ENCODE measurements at regions not wholly inside any gene's neighbourhood (a gene's known extent, or its start where the extent isn't known, plus 50 kb on each side); places are given as distances from the start of the nearest gene placed in this dataset.

- in situ Hi-C loops (cut with HindIII; ENCODE audit: low pct_unique_long_range_greater_than_20kb, low sequenced_read_pairs) = no loop called here
- no peak for DNase-seq (ENCODE audit: low read depth in 1 of 2, low spot score in 1 of 2)
- TF ChIP-seq JUND (IDR thresholded peaks at IDR 0.05; ENCODE audit: low read depth) = no peak
Observed at GRCh38 chr6:115690854-115691253, 369.8 kb downstream of the FRK start.

DNA sequence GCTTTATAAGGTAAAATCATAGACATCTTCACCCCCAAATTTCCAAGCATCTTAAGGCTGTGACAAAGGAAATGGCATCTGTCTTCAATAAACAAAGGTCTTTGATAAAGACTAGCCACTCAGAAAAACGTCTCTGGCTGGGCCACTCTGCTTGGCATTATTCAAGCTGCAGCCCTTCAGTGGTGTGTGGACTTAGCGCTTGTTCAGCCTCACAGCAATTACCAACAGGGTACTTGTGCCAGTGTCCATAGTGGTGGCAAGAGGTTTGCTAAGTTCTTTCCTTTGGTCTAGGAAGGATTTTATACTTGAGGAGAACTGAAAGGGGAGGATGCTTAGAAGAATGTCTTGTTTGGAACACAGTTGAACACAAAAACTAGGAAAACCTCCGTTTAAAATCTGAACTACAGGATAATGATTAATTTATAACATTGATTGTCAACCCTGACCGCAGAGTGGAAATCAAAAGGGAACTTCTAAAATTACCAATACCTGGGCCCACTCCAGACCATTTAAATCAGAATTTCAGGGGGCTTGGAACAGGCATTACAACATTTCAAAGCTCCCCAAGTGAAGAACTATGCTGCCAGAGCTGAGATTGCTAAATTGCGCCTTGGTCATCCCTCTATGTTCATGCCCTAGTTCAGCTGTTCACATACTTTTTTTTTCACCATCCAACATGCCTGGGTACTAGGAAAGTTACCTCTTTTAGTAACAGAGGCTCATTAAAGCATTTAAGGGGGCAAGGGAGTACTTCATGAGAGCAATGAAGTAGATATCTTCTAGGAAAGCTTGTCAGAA is 378.5 kb downstream of the FRK start:
- DNase-seq (ENCODE audit: low read depth in 1 of 2, low spot score in 1 of 2) = no peak
- in situ Hi-C loops (cut with HindIII; ENCODE audit: low pct_unique_long_range_greater_than_20kb, low sequenced_read_pairs) = no loop called here
- TF ChIP-seq JUND (IDR thresholded peaks at IDR 0.05; ENCODE audit: low read depth) = no peak

- in situ Hi-C loops (cut with HindIII; ENCODE audit: low pct_unique_long_range_greater_than_20kb, low sequenced_read_pairs) = no loop called here
Observed at GRCh38 chr6:115680621-115681020, 380.1 kb downstream of the FRK start.

DNA sequence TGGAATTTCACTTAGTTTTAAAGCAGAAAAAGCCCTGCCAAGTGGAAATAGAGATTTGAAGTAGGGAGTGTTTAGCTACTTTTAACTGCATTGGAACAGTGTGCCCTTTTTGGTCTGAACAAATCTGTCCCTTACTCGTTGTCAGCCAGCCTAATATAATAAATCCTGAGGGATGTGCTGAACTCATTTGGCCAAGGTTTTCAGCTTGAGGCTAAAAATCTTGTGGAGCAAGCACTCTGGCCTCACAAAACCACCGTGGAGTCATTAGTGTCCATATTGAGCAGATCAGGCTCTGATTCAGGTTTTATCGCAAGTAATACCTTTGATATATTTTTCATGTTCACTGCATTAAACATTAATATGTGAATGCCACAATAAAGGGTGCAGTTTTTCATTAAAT is 383.5 kb downstream of the FRK start:
- no peak for DNase-seq (ENCODE audit: low read depth in 1 of 2, low spot score in 1 of 2)
- in situ Hi-C loops (cut with HindIII; ENCODE audit: low pct_unique_long_range_greater_than_20kb, low sequenced_read_pairs) = no loop called here
- TF ChIP-seq JUND (IDR thresholded peaks at IDR 0.05; ENCODE audit: low read depth) = no peak

More at GRCh38 chr6:115680621-115681020, 380.1 kb downstream of the FRK start:
- TF ChIP-seq JUND (IDR thresholded peaks at IDR 0.05; ENCODE audit: low read depth) = no peak
- no peak for DNase-seq (ENCODE audit: low read depth in 1 of 2, low spot score in 1 of 2)

DNA sequence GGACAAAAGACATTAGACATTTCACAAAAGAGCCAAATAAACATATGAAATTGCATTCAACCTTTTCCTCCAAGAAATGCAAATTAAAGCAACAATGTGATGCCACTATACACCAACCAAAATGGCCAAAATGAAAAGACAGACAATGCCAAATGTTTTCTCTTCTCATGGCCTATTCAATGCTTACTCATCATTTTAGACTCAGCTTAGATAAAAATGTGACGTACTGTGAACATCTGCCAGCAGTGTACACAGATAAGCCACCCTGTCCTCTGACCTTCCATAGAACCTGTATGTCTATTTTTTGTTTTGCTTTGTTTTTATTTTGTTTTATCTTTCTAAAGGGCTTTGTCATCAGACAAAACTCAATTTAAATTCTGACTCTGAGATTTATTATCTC is 385.2 kb downstream of the FRK start:
- no peak for DNase-seq (ENCODE audit: low read depth in 1 of 2, low spot score in 1 of 2)
- in situ Hi-C loops (cut with HindIII; ENCODE audit: low pct_unique_long_range_greater_than_20kb, low sequenced_read_pairs) = no loop called here
- no peak for TF ChIP-seq JUND (IDR thresholded peaks at IDR 0.05; ENCODE audit: low read depth)

DNA sequence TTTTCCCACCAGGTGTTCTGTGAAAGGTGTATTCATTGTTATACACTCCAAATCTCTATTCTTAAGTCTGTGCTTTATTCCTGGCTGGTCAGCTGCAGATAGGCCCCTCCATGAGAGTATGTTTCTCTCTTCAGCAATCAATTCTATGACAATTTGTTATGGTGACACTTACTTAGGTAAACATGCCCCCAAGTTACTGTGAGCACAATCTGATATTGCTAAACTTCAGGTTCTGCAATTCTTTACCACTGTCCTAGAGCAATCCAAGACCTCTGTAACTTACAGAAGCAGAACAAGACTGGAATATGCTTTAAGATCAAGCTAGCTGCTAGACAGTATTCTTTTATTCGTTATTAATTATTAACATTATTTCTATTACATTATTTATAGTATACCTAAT is 391.9 kb downstream of the FRK start:
- in situ Hi-C loops (cut with HindIII; ENCODE audit: low pct_unique_long_range_greater_than_20kb, low sequenced_read_pairs) = no loop called here
- no peak for DNase-seq (ENCODE audit: low read depth in 1 of 2, low spot score in 1 of 2)
- no peak for TF ChIP-seq JUND (IDR thresholded peaks at IDR 0.05; ENCODE audit: low read depth)

GRCh38 chr6:115668211-115668610 is 392.5 kb downstream of the FRK start:
- in situ Hi-C loops (cut with HindIII; ENCODE audit: low pct_unique_long_range_greater_than_20kb, low sequenced_read_pairs) = no loop called here
- DNase-seq (ENCODE audit: low read depth in 1 of 2, low spot score in 1 of 2) = no peak
- TF ChIP-seq JUND (IDR thresholded peaks at IDR 0.05; ENCODE audit: low read depth) = no peak

DNA sequence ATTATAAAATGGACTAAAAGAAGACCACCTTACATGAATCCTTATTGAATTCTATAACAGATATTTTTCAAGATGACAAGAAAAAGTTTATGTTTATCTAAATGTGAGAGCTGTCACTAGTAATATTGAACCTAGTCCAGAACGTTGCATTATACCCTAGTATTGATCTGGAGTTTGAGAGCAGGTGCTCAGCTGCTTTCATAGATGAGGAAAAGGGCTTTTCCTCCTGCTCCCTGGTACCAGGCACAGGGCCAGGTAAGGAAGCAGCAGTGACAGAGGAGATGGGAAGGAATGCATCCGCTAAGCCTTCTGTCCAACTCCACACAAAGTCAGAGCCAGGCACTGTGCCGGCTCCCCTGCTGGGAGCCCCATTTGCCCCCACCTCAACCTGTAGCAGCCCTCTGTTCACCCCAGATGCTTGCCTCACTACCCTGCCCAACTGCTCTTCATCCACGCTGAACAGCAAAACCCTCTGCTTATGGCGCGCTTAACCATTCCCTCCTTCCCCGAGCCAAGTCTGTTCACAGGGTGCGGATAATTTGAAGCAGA is 393.1 kb downstream of the FRK start:
- in situ Hi-C loops (cut with HindIII; ENCODE audit: low pct_unique_long_range_greater_than_20kb, low sequenced_read_pairs) = no loop called here
- TF ChIP-seq JUND (IDR thresholded peaks at IDR 0.05; ENCODE audit: low read depth) = no peak
- no peak for DNase-seq (ENCODE audit: low read depth in 1 of 2, low spot score in 1 of 2)

DNA sequence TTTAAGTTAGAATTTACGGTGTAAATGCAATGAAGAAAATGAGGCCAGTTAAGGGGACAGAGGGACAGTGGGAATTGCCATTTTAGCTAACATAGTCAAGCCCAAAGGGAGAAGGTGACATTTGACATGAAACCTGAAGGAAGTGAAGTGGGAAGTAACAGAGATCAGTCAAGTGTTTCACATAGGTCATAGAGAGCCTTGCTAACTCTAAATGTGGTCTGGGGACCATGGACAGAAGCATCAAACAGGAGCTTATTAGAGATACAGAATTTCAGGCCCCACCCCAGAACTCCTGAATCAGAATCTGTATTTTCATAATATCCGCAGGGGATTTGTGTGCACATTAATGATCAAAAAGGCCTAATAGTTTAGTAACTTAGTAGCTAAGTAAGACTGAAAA is 393.7 kb downstream of the FRK start:
- TF ChIP-seq JUND (IDR thresholded peaks at IDR 0.05; ENCODE audit: low read depth) = no peak
- in situ Hi-C loops (cut with HindIII; ENCODE audit: low pct_unique_long_range_greater_than_20kb, low sequenced_read_pairs) = no loop called here

GRCh38 chr6:115665310-115665709 is 395.4 kb downstream of the FRK start:
- DNase-seq (ENCODE audit: low read depth in 1 of 2, low spot score in 1 of 2) = no peak
- in situ Hi-C loops (cut with HindIII; ENCODE audit: low pct_unique_long_range_greater_than_20kb, low sequenced_read_pairs) = no loop called here
- no peak for TF ChIP-seq JUND (IDR thresholded peaks at IDR 0.05; ENCODE audit: low read depth)

More for the DNA sequence above, 393.7 kb downstream of the FRK start:
- DNase-seq (ENCODE audit: low read depth in 1 of 2, low spot score in 1 of 2) = no peak

DNA sequence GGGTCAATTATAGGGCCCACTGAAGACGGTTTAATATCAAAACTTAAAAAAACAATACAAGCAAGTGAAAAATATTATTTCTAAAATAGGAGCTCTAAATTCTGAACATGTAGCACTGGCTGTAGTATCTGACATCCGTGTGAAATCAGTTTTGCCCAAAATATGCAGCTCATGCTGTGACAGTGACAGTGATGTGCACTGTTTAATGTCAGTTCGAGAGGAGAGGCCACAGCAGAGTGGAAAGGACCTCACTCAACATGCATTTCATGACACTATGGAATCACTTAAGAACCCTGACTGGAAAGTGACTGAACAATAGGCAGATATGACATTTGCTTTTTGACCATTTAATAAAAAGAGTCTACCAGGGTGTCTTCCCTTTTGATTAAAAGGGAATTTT is 397.0 kb downstream of the FRK start:
- DNase-seq (ENCODE audit: low read depth in 1 of 2, low spot score in 1 of 2) = no peak
- no peak for TF ChIP-seq JUND (IDR thresholded peaks at IDR 0.05; ENCODE audit: low read depth)
- in situ Hi-C loops (cut with HindIII; ENCODE audit: low pct_unique_long_range_greater_than_20kb, low sequenced_read_pairs) = no loop called here

DNA sequence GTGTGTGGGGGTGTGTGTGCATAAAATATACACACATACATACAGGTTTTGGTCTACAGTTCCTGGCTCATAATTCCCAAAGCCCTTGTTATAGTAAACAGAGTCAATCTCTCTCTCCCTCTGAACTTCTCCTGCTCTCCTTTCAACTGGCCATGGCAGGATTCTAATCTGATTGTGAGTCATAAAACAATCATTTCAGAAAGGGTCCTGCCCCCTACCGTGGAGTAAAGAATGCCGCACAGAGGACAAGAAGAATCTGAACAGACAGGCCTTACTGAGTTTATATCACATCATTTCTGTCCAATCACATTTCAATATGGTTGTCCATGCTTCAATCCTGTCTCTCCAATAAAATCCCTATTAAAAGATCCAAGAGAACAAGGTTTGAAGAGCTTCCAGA is 416.9 kb downstream of the FRK start:
- peak in 1 of 2 experiments; percentile 1 for DNase-seq (ENCODE audit: low read depth in 1 of 2, low spot score in 1 of 2)
- no peak for TF ChIP-seq JUND (IDR thresholded peaks at IDR 0.05; ENCODE audit: low read depth)
- in situ Hi-C loops (cut with HindIII; ENCODE audit: low pct_unique_long_range_greater_than_20kb, low sequenced_read_pairs) = no loop called here

- DNase-seq (ENCODE audit: low read depth in 1 of 2, low spot score in 1 of 2) = no peak
- in situ Hi-C loops (cut with HindIII; ENCODE audit: low pct_unique_long_range_greater_than_20kb, low sequenced_read_pairs) = no loop called here
- TF ChIP-seq JUND (IDR thresholded peaks at IDR 0.05; ENCODE audit: low read depth) = no peak
Observed at GRCh38 chr6:115634887-115635286, 425.8 kb downstream of the FRK start.

DNA sequence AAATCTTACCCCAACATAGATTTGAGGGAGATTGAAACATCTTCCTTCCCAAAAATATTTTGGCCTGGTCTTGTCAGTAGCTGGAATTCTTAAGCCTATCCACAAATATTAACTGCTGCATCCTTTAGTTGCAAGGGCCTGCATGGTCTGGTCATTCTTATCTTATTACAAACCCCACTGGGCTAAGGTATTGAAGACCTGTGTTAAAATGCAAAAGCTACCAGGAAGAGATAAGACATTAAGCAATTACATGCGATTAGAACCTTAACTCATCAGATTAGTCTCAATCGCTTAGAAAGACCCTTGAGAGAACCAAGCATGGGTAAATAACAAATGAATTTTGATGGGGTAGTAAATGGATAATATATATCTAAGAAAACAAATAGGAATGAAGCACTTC is 426.6 kb downstream of the FRK start:
- in situ Hi-C loops (cut with HindIII; ENCODE audit: low pct_unique_long_range_greater_than_20kb, low sequenced_read_pairs) = no loop called here

More for the DNA sequence above, 426.6 kb downstream of the FRK start:
- no peak for TF ChIP-seq JUND (IDR thresholded peaks at IDR 0.05; ENCODE audit: low read depth)
- DNase-seq (ENCODE audit: low read depth in 1 of 2, low spot score in 1 of 2) = no peak
